ENCODE measurements at regions not wholly inside any gene's neighbourhood (a gene's known extent, or its start where the extent isn't known, plus 50 kb on each side); places are given as distances from the start of the nearest gene placed in this dataset.

GRCh38 chr1:82843876-82844275, 1043.1 kb downstream of the ADGRL2 start:
- no peak for DNase-seq

- DNase-seq, result no peak
Observed at GRCh38 chr1:82840192-82840591, 1039.5 kb downstream of the ADGRL2 start.

GRCh38 chr1:82837766-82838465, 1037.2 kb downstream of the ADGRL2 start:
- no peak for DNase-seq

- no peak for DNase-seq
Observed at GRCh38 chr1:82836973-82837680, 1036.4 kb downstream of the ADGRL2 start.

- DNase-seq, result no peak
Observed at GRCh38 chr1:82836213-82836972, 1035.7 kb downstream of the ADGRL2 start.

GRCh38 chr1:82830690-82831380, 1030.1 kb downstream of the ADGRL2 start:
- DNase-seq, result no peak

- DNase-seq, result no peak
Observed at GRCh38 chr1:82829527-82829926, 1028.8 kb downstream of the ADGRL2 start.

GRCh38 chr1:82823876-82824275, 1023.1 kb downstream of the ADGRL2 start:
- no peak for DNase-seq

GRCh38 chr1:82820816-82821215, 1020.1 kb downstream of the ADGRL2 start:
- no peak for DNase-seq

- no peak for DNase-seq
Observed at GRCh38 chr1:82819234-82819633, 1018.5 kb downstream of the ADGRL2 start.

- no peak for DNase-seq
Observed at GRCh38 chr1:82818586-82818985, 1017.9 kb downstream of the ADGRL2 start.

- no peak for DNase-seq
Observed at GRCh38 chr1:82813386-82813785, 1012.7 kb downstream of the ADGRL2 start.

GRCh38 chr1:82810601-82811000, 1009.9 kb downstream of the ADGRL2 start:
- DNase-seq, result no peak

- DNase-seq, result no peak
Observed at GRCh38 chr1:82807563-82807962, 1006.8 kb downstream of the ADGRL2 start.

GRCh38 chr1:82806133-82806532, 1005.4 kb downstream of the ADGRL2 start:
- DNase-seq, result no peak

- no peak for DNase-seq
Observed at GRCh38 chr1:82801176-82801575, 1000.4 kb downstream of the ADGRL2 start.

- no peak for DNase-seq
Observed at GRCh38 chr1:82800721-82801120, 1000.0 kb downstream of the ADGRL2 start.

GRCh38 chr1:82799261-82799660, 998.5 kb downstream of the ADGRL2 start:
- no peak for DNase-seq

- DNase-seq, result no peak
Observed at GRCh38 chr1:82795508-82796149, 994.9 kb downstream of the ADGRL2 start.

GRCh38 chr1:82792151-82792550, 991.4 kb downstream of the ADGRL2 start:
- no peak for DNase-seq

GRCh38 chr1:82790556-82790955, 989.8 kb downstream of the ADGRL2 start:
- DNase-seq, result no peak
